HG03432 (cell line): ENCODE measurements at regions not wholly inside any gene's neighbourhood (a gene's known extent, or its start where the extent isn't known, plus 50 kb on each side); places are given as distances from the start of the nearest gene placed in this dataset.

Source experiments
- ATAC-seq: cut with Tn5 transposase; IDR thresholded peaks from one replicate; pipeline ENCODE4 v1.9.1; 2021; ENCODE audit warnings: mild to moderate bottlenecking, moderate library complexity; ENCODE audit not compliant: unreplicated experiment

DNA sequence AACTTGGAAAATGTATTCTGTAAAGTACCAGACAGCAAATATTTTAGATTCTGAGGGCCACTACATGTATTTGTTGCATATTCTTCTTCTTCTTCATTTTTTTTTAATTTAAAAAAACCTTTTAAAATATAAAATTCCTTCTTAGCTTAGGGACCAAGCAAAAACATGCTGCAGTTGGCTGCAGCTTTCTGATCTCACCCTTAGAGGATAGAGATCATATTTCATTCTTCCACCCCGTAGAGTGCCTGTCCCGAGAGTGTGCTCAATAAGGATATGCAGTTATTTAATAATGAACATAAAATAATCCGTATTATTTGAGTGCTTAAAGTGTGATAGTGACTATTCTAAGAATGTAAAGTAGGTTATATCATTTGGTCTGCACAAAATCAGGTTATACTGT, 204.2 kb upstream of the CD180 start:
- ATAC-seq = no peak

DNA sequence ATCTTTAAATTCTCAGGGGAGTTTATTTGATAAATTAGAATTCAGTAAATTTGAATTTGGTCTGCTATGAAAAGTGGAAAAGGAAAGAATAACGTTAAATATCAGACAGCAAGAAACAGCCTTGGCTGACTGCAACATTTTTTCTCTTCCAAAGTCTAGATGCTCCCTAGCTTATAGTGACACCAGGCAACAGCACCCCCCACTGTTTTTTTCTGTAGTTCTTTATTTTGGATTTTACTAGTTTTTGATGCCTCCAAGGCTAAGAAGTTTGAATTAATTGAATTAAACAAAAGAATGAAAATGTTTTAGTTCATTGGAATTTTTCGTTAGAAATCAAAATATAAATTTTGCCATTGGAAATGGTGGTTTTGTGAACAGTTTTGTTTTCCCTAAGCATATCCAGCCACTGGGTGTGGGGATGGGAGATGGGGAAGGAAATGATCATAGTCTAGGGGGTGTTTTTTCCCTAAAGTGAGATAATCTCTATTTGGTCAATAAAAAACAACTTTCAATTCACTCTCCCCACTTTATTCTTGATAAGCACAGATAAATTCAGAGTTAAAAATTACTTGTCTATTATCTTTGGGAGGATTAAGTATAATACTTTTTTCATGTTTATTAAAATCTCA, 199.3 kb upstream of the CD180 start:
- no peak for ATAC-seq

DNA sequence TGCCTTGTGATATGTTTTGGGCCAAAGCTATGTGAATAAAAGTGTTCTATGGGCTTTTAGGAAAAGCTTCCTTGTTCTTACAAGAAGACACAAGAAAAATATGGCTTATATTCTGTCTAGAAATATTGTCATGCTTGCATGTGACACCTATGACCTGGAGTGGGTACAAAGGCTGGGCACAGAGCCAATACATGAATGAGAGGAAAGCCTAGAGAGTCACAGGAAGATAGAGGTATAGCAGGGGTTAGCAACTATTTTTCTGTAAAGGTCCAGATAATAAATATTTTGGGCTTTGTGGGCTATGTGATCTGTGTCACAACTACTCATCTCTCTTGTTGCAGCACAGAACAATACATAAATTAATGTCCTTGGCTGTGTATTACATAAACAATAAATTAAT, 196.6 kb upstream of the CD180 start:
- no peak for ATAC-seq

DNA sequence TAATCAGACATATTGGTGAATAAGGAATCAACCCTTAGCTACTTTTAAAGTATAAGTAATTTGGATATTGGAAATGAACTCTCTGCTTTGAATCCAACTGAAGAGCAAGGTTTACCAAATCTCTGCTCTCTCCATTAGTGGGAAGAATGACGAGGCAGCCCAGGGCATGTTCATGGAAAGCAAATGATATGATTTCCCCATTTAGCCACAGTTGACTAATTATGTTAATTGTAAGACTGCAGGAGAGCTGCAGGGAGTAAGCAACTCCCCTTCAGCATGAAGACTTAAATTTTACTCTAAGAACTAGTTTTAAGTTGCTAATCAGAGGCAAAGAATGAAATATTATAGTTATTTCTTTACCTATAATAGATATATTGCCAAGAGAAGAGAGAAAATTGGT, 194.3 kb upstream of the CD180 start:
- ATAC-seq = no peak

DNA sequence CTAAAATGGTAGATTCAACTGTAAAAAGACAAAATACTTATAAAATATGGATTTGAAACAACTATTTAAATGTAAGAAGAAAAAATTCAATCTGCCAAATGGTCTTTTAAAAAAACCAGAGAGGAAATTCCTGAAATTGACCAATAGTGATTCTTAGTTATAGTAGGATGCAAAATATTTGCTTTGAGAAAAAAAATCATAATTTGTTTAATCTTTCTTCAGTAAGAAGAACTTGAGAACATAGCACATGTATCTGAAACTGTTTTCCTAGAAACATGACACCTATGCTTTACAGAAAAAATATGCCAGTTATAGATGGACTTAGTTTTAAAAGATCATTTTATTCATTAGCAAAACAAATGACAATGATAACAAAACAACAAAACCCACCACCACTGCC, 186.9 kb upstream of the CD180 start:
- no peak for ATAC-seq

DNA sequence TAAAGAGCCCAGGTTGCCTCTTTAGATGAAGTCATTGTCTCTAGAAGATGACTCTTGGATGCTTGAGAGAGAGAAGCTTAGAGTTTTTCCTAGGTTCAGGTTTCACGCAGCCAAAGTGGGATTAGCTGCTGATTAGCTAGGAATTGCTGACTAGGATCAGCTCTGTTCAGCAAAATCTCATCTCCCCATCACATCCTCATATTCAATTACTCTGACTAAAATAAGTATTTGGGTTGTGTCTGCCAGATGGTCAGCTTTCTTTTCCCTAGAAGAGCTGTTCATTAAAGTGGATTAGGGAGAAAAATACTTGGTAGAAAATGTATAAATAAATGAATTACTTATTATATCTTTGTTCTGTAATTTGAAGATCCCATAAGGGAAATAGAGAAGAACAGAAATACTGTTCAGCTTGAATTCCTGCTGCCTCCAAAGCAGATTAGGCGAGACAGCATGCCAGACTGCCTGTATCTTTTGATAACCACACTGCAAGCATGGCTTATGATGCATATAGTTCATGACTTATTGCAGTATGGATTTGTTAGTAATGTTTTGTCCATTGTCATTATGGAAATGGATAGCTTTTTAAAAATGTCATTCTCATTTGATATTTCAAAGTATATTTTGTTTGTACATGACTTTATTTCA, 184.8 kb upstream of the CD180 start:
- ATAC-seq = no peak

DNA sequence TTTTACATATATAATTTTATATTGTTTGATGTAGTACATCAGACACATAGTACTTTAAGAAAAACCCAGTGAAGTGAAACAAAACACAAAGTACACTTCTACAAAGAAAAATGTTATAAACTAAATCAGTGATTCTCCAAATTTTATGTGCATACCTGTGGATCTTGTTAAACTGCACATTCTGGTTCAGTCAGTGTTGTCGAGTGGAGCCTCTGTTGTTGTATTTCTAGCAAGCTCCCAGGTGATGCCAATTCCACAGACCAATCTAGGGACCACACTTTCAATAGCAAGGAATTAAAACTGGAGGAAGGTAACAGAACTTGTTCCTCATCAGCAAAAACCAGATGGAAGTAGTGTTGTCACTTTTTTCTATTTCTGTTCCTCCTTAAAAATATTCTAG, 183.8 kb upstream of the CD180 start:
- ATAC-seq = no peak

DNA sequence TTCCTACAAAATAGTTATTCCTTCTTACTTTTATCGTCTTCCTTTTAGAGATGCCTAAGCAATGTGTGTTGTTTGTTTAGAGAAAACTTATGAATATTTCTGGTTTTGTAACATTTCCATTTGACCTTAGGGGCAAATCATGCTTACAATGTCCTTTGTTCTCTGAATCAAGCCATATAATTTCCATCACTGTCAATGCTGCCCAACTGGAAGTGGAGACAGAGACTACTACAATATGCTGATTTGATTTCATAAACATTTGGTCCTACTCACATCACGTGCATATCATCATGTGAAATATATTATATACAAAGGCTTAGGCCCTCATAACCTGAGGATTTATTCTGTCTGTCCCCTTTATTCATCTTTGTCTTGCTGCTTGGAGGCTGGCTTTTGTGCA, 183.2 kb upstream of the CD180 start:
- ATAC-seq = no peak

DNA sequence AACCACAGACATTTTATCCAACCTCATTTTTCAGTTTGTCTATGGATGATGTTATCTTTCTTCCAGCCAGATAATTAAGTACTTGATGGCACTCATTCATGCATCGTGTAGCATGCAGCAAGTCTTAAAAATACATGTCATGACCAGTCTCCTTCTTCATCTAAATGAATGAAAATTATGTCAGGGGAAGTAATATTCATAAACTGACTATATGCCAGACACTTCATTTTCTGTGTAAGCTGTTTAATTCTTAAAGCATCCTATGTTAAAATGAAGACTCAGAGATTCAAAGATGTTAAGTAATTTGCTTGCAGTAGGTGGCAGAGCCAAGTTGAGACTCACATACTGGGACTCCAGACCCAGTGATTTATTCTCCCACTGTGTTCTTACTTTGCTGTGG, 181.7 kb upstream of the CD180 start:
- ATAC-seq = no peak

DNA sequence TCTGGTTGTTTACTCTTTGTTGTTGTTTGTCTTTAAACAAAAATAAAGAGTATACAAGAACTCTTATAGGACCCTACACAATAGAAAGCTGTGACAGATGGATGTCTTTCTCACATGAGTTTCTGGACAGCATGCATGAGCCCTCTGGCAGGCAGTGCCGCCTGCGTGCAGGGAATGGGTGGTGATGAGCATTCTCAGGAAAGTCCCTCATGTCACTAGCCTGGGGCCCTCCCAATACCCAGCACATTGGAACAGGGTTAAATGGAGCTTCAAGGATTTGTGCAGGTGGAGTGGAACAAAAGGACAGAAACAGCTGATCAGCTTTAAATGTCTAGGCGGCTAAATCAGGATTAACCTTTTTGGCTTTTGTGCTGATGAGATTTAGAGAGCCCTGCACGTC, 181.0 kb upstream of the CD180 start:
- no peak for ATAC-seq

DNA sequence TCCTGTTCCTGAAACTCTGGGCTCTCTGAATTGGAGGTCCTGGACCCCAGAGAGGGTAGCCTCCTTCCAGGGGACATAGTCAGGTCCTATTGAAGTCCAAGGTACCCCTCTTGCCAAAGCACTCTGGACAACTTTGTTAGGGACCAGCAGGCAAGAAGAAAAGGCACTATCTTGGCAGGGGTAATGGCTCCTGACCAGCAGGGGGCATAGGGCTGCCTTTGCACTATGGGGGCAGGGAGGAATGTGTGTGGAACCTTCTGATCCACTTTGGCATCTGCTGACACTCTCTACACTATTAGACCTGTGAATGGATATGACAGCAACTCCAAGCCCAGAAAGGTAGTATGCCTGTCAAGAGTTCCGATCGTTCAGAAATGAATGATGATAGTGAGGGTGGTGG, 179.0 kb upstream of the CD180 start:
- ATAC-seq = no peak

DNA sequence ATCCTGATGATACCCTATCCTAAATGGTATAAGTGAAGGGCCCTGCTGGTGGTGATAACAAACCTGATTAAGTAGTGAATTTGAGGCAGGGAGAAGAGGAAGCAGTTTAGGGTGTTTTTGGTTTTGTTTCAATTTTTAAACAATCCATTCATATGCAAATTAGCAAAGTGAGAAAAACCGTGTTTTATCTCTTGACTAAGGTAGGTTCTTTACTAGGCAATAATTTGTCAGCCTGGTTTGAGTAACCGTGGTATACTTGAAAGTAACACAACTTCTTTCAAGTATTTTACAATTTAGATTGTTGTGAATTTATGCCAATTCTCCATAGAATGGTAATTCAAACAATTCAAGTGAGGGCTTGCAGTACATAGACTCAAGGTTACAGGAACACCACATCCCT, 177.8 kb upstream of the CD180 start:
- no peak for ATAC-seq

DNA sequence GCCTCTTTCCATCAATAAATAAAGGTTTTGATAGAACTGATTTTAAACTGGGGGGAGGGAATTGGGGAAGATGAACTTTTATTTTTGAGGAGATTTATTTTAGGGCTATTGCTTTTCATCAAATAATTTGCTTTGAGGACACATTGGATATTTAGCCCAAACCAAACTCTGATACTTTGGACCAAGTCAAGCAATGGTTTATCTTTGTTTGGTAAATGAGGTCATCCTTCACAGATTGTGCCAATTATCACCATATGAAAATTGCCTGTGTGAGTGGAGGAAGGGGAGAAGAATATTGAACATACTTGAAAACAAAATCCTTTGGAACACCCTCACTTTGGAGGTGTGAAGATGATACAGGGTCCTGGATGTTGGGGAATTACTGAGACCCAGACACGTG, 176.9 kb upstream of the CD180 start:
- ATAC-seq = no peak

DNA sequence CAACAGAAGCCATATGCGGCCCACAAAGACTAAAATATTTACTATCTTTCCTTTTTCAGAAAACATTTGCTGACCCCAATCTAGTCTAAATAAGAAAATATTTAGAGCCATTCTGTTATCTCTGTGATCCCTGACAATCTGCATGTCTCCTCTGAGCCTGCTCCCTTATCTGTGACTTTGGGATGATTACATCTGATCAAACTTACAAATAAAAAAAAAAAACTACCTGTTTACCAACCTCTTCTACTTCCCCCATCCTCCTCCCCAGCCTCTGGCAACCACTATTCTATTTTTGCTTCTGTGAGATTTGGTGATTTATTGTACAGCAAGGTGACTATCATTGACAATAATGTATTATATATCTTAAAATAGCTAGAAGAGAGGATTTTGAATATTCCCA, 176.3 kb upstream of the CD180 start:
- ATAC-seq = no peak

DNA sequence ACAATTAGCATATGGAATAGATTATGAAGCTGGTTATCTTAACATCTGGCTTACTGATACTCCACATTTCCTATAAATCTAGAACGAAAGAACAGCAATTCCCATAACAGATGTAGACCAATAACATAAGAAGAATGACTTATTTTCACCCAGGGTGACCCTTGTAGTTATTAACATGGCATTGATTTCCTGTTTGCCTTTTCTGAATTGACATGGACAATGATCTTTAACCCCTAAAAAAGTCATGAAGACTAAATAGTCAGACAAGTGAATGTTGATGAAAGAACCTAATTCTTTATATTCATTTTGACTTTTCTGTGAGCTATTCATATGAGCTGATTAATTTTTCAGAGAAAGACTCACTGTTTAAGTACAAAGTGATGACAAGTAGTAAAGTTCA, 175.3 kb upstream of the CD180 start:
- ATAC-seq = no peak

DNA sequence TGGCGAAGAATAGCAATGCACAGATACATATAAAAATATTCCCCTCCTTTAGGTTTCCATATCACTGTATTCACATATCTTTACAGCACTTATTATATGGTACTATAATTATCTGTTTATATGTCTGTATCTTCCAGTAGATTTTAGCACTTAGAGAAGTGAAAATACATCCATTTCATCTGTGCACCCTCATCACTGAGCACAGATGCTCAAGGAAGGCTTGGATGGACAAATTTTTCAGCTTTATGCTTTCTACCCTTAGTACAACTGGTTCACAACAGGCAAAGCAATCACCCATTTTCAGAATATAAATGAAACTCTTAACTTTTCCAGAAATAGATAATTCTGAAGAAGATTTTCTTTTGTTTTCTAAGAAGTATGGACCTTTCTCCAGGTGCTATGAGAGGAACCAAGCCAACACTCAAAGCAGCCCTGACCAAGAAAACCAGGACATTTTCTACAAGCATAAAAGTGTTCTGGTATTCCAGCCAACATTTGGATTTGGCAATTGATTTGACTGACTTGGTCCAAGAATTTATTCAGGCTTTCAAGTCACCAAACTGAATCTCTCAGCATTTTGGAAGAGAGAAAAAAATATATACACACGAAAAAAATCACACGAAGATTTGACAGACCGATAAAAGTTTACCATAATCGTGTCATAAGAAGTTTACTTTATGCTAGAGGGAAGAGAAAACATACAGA, 170.2 kb upstream of the CD180 start:
- no peak for ATAC-seq

DNA sequence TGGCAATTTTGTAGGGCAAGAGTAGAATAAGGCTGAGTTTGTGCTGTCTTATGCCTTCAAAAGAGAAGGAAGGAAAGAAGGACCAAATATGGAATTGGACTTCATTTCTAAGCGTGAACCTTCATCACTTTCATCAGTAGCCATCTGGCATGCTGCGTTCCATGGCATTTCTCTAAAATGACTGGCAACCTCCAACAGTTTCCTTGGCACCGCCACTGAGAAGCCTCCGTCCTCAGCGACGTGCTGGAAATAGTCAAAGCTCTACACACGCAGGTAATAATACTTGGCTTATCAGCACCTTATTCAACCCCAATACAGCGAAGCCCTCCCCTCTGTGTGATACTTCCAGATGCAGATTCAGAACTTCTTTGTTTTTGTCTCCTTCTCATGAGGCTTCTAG, 169.7 kb upstream of the CD180 start:
- ATAC-seq = no peak

DNA sequence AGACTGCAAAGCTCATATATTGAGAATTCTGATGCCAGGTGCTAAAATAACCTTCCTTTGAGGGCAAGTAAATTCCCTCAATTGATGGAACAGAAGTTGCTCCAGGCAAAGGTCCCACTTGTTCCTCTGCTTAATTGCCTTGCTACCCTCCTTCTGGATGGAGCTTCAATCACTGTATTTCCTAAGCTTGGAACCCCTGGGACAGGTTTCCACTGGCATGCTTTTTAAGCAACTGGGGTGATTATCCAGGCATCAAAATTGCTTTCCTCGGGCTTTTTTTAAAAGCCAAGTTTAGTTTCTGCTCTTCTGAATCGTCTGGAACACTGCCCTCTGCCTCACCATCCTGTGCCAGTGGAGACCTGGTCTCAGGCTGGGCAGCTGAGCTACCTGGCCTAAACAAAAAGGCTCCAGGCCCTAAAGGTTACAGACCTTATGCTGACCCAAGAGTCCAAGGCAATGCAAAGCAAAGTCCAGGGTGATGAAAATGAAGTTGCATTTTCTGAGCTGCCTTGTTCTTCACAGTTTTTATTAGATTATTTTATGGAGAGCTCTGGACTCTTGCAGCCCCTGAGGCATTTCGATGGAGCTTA, 167.9 kb upstream of the CD180 start:
- ATAC-seq = no peak

DNA sequence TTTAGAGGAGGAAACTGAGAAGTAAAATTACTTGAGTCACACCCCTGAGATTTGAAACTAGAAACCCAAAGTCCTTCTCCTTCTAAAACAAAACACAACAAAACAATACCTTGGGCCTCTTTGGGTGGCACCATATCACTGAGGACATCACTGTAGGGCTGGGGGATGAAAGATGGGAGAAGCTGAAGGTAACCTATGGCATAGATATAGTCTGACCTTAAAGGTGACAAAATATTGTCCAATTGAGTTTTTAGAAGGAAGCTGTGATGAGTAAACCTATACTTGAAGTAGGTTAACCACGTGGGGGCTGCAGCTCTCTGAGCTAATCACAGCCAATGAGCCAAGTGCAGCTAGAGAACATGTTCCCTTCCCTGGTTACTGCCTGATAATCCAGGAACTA, 167.4 kb upstream of the CD180 start:
- no peak for ATAC-seq

DNA sequence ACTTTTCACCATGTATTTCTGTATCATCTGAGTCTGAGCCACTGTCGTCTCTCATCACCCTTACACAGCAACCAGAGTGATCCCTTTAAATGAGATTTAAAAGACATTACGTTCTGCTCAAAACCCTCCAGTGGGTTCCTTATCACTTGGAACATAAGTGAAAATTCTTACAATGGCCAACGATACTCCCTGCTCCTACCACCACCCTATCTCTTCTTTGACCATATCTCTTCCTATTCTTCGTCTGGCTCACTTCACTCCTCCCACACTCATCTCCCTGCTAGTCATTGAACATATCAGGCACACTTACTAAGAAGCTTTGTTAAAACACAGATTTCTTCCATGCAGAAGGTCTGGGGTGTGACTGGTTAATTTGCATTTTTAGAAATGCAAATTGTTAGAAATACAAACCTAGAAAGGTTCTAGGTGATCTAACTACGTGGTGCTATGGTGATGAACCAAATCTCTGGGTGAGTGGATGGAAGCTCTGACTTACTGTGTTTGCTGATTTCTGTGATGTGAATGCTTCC, 166.6 kb upstream of the CD180 start:
- no peak for ATAC-seq

DNA sequence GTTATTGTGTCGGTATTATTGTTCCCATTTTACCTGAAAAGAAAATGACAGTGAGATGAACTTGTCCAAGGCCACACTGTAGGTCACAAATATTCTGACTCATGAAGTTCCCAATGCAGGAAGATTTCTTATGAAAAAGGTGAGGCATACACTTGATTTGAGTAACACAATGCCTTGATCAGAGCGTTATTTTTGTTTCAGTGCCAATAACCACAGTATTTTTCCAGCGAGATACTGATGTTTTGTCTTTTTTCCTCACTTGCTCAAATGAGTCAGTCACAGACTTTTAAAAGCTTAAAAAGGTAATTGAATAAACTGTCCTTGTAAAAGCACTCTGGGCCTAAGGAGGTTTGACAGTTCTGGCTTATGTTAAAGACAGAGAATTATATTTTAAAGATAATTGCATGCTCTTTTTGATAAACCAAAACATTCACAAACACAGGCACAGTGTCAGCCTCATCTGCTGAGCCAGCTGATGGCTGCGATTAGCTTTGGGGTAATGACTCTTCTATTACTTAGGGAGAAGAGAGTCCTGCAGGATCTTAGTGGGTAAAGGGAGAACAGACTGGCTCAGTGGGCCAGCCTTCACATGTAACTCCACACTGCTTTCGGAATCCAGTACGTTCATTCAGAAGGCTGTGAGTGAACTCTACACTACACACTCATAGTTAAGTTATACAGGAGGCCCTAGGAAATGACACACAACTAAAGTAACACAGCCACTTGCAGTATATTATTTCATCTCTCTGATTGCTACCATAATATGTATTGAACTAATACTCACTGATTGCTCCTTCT, 165.5 kb upstream of the CD180 start:
- no peak for ATAC-seq
